HCT116 (cell line): ENCODE measurements at regions not wholly inside any gene's neighbourhood (a gene's known extent, or its start where the extent isn't known, plus 50 kb on each side); places are given as distances from the start of the nearest gene placed in this dataset.

ENCODE experiments used
- ATAC-seq: fragments of 200-7000 bp; cut with Tn5 transposase; 2 replicates; pipeline ENCODE4 v1.9.1; 2020; ENCODE audit warnings: mild to moderate bottlenecking, moderate library complexity
- BruUV-seq: library from RNA; stranded (reverse); fragments of 400-500 nt; replicated peaks from 2 replicates; lab custom pipeline; 2021; lab: Mats Ljungman, UMichigan
- CTCF ChIA-PET: fragments of 300-600 bp; sonication (Branson Sonifier 250); formaldehyde crosslinking; loops from one replicate; lab custom pipeline; 2021; ENCODE audit warnings: antibody characterized with exemption; lab: Charles Lee
- POLR2A ChIA-PET: fragments of 300-600, 350-600 bp; sonication (Branson Sonifier 250); formaldehyde crosslinking; loops from one replicate; lab custom pipeline; 2021; ENCODE audit warnings: antibody characterized with exemption; lab: Charles Lee
- RAD21 ChIA-PET, 2 experiments: fragments of 300-600 bp; sonication (Branson Sonifier 250); formaldehyde crosslinking; loops; one replicate each; lab custom pipeline; 2023; ENCODE audit warnings: low total read pairs in 2 of 2; ENCODE audit not compliant: uncharacterized antibody in 2 of 2, unreplicated experiment in 2 of 2, low non-redundant PET in 1 of 2; lab: Charles Lee
- DNase-seq: peaks from one replicate; pipeline ENCODE4 v3.0.0-alpha.2; 2010; ENCODE audit warnings: low read depth, low spot score
- H2AFZ ChIP-seq: fragments of 200-600 bp; shearing (Covaris generic), sonication (generic); 2 replicates; pipeline ENCODE4 v1.6.1; 2017; ENCODE audit warnings: low read depth, mixed run types, mixed read lengths, antibody characterized with exemption, low read length; ENCODE audit not compliant: poor library complexity, severe bottlenecking
- H3K27ac ChIP-seq: 2 replicates; pipeline ENCODE4 v1.5.1; 2012; ENCODE audit warnings: low read depth, low read length
- H3K27me3 ChIP-seq: fragments of 200-600 bp; sonication (generic); 2 replicates; pipeline ENCODE4 v1.6.1; 2016; ENCODE audit warnings: mixed run types, low read length, mixed read lengths; ENCODE audit not compliant: insufficient read depth
- H3K36me3 ChIP-seq, 2 experiments: fragments of 200-500 bp in 1 of 2; fragments of 200-600 bp in 1 of 2; sonication (Bioruptor generic) in 1 of 2; sonication (generic) in 1 of 2; 2 replicates each; pipeline versions ENCODE4 v1.5.1 to v1.6.1; 2014 to 2016; ENCODE audit warnings: low read length in 2 of 2, inconsistent platforms in 1 of 2, mixed read lengths in 1 of 2, mixed run types in 1 of 2; ENCODE audit not compliant: insufficient read depth in 2 of 2, control insufficient read depth in 1 of 2
- H3K4me1 ChIP-seq, 2 experiments: fragments of 200-600 bp in 1 of 2; sonication (generic) in 1 of 2; 2 replicates each; pipeline versions ENCODE4 v1.5.1 to v1.6.1; 2012 to 2017; ENCODE audit warnings: low read length in 2 of 2, inconsistent platforms in 1 of 2, mild to moderate bottlenecking in 1 of 2, mixed read lengths in 1 of 2, mixed run types in 1 of 2, moderate library complexity in 1 of 2; ENCODE audit not compliant: insufficient read depth in 2 of 2, control insufficient read depth in 1 of 2
- H3K4me2 ChIP-seq: fragments of 200-600 bp; sonication (generic); 2 replicates; pipeline ENCODE4 v1.6.1; 2017; ENCODE audit warnings: mixed run types, low read length, mixed read lengths
- H3K4me3 ChIP-seq, 2 experiments: fragments of 200-600 bp in 1 of 2; sonication (generic) in 1 of 2; replicated peaks in 1 of 2; 2 replicates each; pipeline ENCODE4 v1.5.1; 2011 to 2016; ENCODE audit warnings: low read length in 2 of 2, control low read depth in 1 of 2, low read depth in 1 of 2, mild to moderate bottlenecking in 1 of 2, mixed read lengths in 1 of 2, mixed run types in 1 of 2
- H3K79me2 ChIP-seq: fragments of 200-600 bp; sonication (generic); 2 replicates; pipeline ENCODE4 v1.6.1; 2017; ENCODE audit warnings: mild to moderate bottlenecking, mixed run types, low read length, moderate library complexity, mixed read lengths; ENCODE audit not compliant: insufficient read depth
- H3K9ac ChIP-seq: fragments of 200-600 bp; sonication (generic); 2 replicates; pipeline ENCODE4 v1.6.1; 2016; ENCODE audit warnings: low read length, mixed read lengths
- H3K9me2 ChIP-seq: fragments of 200-600 bp; sonication (generic), shearing (Covaris generic); 2 replicates; pipeline ENCODE4 v1.6.1; 2017; ENCODE audit warnings: mixed run types, mild to moderate bottlenecking, moderate library complexity; ENCODE audit not compliant: insufficient read depth
- H3K9me3 ChIP-seq, 2 experiments: fragments of 200-500 bp in 1 of 2; fragments of 200-600 bp in 1 of 2; sonication (Bioruptor generic) in 1 of 2; sonication (generic) in 1 of 2; 2 replicates each; pipeline ENCODE4 v1.6.1; 2014 to 2017; ENCODE audit warnings: low read length in 2 of 2, mixed read lengths in 2 of 2, inconsistent platforms in 1 of 2, low read depth in 1 of 2, mild to moderate bottlenecking in 1 of 2, mixed run types in 1 of 2, moderate library complexity in 1 of 2; ENCODE audit not compliant: control insufficient read depth in 1 of 2, insufficient read depth in 1 of 2
- H4K20me1 ChIP-seq: fragments of 200-600 bp; sonication (generic), shearing (Covaris generic); 2 replicates; pipeline ENCODE4 v1.6.1; 2017; ENCODE audit warnings: mixed run types, mild to moderate bottlenecking, moderate library complexity; ENCODE audit not compliant: insufficient read depth
- ATF3 ChIP-seq: IDR thresholded peaks from 2 replicates; pipeline ENCODE4 v1.6.1; 2012
- CTCF ChIP-seq, 3 experiments: fragments of 200-600 bp in 1 of 3; sonication (generic) in 1 of 3; IDR thresholded peaks in 2 of 3; conservative IDR thresholded peaks in 1 of 3; 2 replicates each; pipeline ENCODE4 v1.5.1; 2012 to 2017; ENCODE audit warnings: low read depth in 2 of 3, low read length in 2 of 3, antibody characterized with exemption in 1 of 3, borderline replicate concordance in 1 of 3, control low read depth in 1 of 3, mild to moderate bottlenecking in 1 of 3, mixed read lengths in 1 of 3, mixed run types in 1 of 3, moderate library complexity in 1 of 3; ENCODE audit not compliant: insufficient read depth in 1 of 3
- EGR1 ChIP-seq: IDR thresholded peaks from 2 replicates; pipeline ENCODE4 v1.6.1; 2012; ENCODE audit warnings: low read depth
- ELF1 ChIP-seq: IDR thresholded peaks from 2 replicates; pipeline ENCODE4 v1.6.1; 2012; ENCODE audit warnings: low read depth, borderline replicate concordance
- EZH2phosphoT487 ChIP-seq: fragments of 200-600 bp; IDR thresholded peaks from 2 replicates; pipeline ENCODE4 v1.6.1; 2018; ENCODE audit warnings: antibody characterized with exemption, borderline replicate concordance
- JUND ChIP-seq: IDR thresholded peaks from 2 replicates; pipeline ENCODE4 v1.6.1; 2012
- MAX ChIP-seq: IDR thresholded peaks from 2 replicates; pipeline ENCODE4 v1.6.1; 2012
- RAD21 ChIP-seq: IDR thresholded peaks from 2 replicates; pipeline ENCODE4 v1.6.1; 2012; ENCODE audit warnings: low read depth, mild to moderate bottlenecking
- REST ChIP-seq: IDR thresholded peaks from 2 replicates; pipeline ENCODE4 v1.6.1; 2012; ENCODE audit warnings: low read depth
- SIN3A ChIP-seq: IDR thresholded peaks from 2 replicates; pipeline ENCODE4 v1.6.1; 2012; ENCODE audit warnings: low read depth
- SP1 ChIP-seq: IDR thresholded peaks from 2 replicates; pipeline ENCODE4 v1.6.1; 2012; ENCODE audit warnings: low read depth
- TCF7L2 ChIP-seq: IDR thresholded peaks from 2 replicates; pipeline ENCODE4 v1.7.0; 2011; ENCODE audit warnings: borderline replicate concordance, inconsistent platforms; ENCODE audit not compliant: insufficient read depth, insufficient read length; ENCODE audit errors: extremely low read depth
- YY1 ChIP-seq: IDR thresholded peaks from 2 replicates; pipeline ENCODE4 v1.6.1; 2011; ENCODE audit warnings: low read length, low read depth, moderate library complexity, mild to moderate bottlenecking; ENCODE audit not compliant: insufficient replicate concordance; ENCODE audit errors: extremely low read depth
- intact Hi-C: fragments of 100-400 bp; cut with micrococcal nuclease; formaldehyde crosslinking; loops from 2 replicates; pipeline ENCODE4 v1.10.0; 2022

- TF ChIP-seq CTCF (IDR thresholded peaks at IDR 0.05 in 2 of 3, conservative IDR thresholded peaks at IDR 0.05 in 1 of 3; ENCODE audit: borderline replicate concordance in 1 of 3, insufficient read depth in 1 of 3, low read depth in 2 of 3, low read length in 2 of 3) (no peak), ELF1 (no peak), RAD21 (no peak), ATF3 (no peak), EZH2phosphoT487 (no peak), YY1 (no peak), JUND (no peak), SIN3A (no peak), REST (no peak)
- TF ChIP-seq, all 23 proteins: peak for 0
These were observed 129.3 kb upstream of the CRBN start (continued) for GRCh38 chr3:3308809-3309208.

GRCh38 chr3:3307491-3307890 lies 128.0 kb upstream of the CRBN start:
- Histone ChIP-seq H3K4me2 (no peak overlapping the region), H3K36me3 (no peaks in the 10 kb centered on the region), H3K9ac (no peak overlapping the region), H4K20me1 (no peaks in the 10 kb centered on the region), H2AFZ (no peak overlapping the region), H3K27ac (no peak overlapping the region), H3K27me3 (no peaks in the 10 kb centered on the region), H3K9me2 (no peaks in the 10 kb centered on the region), H3K9me3 (peaks cover 0 to 5% of the 10 kb centered on the region in 2 experiments; a peak in 2 of 4 replicates), H3K4me1 (no peaks in the 10 kb centered on the region), H3K4me3 (no peak overlapping the region), H3K79me2 (no peaks in the 10 kb centered on the region)
- ATAC-seq (no peak), DNase-seq (no peak)
- intact Hi-C loops, result no loop called here
- no TSS peak for BruUV-seq
- ChIA-PET CTCF (no interaction called here), RAD21 (no interaction called here), POLR2A (no interaction called here)
- TF ChIP-seq MAX (no peak), REST (no peak), TCF7L2 (no peak), EGR1 (no peak), EZH2phosphoT487 (no peak), SP1 (no peak), ELF1 (no peak), JUND (no peak)
